Neuronal stem cell (in vitro differentiated cells): ENCODE measurements at regions not wholly inside any gene's neighbourhood (a gene's known extent, or its start where the extent isn't known, plus 50 kb on each side); places are given as distances from the start of the nearest gene placed in this dataset.
"Not testable (repeated sequence)": the region's sequence is repeated elsewhere in the genome, so short reads cannot be mapped to it uniquely, and the experiment has no call there.

ENCODE experiments used
- DNase-seq: peaks from one replicate; pipeline ENCODE4 v3.0.0-alpha.2; 2013; ENCODE audit warnings: low spot score
- H2AFZ ChIP-seq: one replicate; pipeline ENCODE4 v1.6.1; 2013; ENCODE audit warnings: mild to moderate bottlenecking, low read length, inconsistent platforms
- H2AK5ac ChIP-seq: 2 replicates; pipeline ENCODE4 v1.6.1; 2013; ENCODE audit warnings: low read depth, mild to moderate bottlenecking, inconsistent platforms, low read length, moderate library complexity, mixed read lengths
- H2BK120ac ChIP-seq: 2 replicates; pipeline ENCODE4 v1.6.1; 2013; ENCODE audit warnings: low read depth, mild to moderate bottlenecking, inconsistent platforms, low read length, moderate library complexity, mixed read lengths
- H2BK12ac ChIP-seq: one replicate; pipeline ENCODE4 v1.6.1; 2013; ENCODE audit warnings: low read length, inconsistent platforms
- H2BK15ac ChIP-seq: 2 replicates; pipeline ENCODE4 v1.6.1; 2013; ENCODE audit warnings: mild to moderate bottlenecking, low read length, inconsistent platforms, mixed read lengths
- H2BK5ac ChIP-seq: one replicate; pipeline ENCODE4 v1.6.1; 2013; ENCODE audit warnings: inconsistent platforms, mild to moderate bottlenecking, low read length, moderate library complexity
- H3K14ac ChIP-seq: one replicate; pipeline ENCODE4 v1.6.1; 2013; ENCODE audit warnings: low read length, inconsistent platforms
- H3K18ac ChIP-seq: 2 replicates; pipeline ENCODE4 v1.6.1; 2013; ENCODE audit warnings: low read length, inconsistent platforms
- H3K23ac ChIP-seq: 2 replicates; pipeline ENCODE4 v1.6.1; 2013; ENCODE audit warnings: low read depth, mild to moderate bottlenecking, mixed read lengths, low read length, inconsistent platforms; ENCODE audit not compliant: poor library complexity
- H3K27ac ChIP-seq: replicated peaks from 3 replicates; pipeline ENCODE4 v1.5.1; 2013; ENCODE audit warnings: low read length, inconsistent platforms
- H3K27me3 ChIP-seq, 3 experiments: 2 replicates each; pipeline ENCODE4 v1.6.1; 2013; ENCODE audit warnings: low read length in 3 of 3, mild to moderate bottlenecking in 2 of 3, inconsistent platforms in 1 of 3, low read depth in 1 of 3, mixed read lengths in 1 of 3, moderate library complexity in 1 of 3; ENCODE audit not compliant: control insufficient read depth in 3 of 3, insufficient read depth in 3 of 3
- H3K36me3 ChIP-seq, 2 donors: replicated peaks in 1 of 2; 2 replicates each; pipeline ENCODE4 v1.6.1; 2013; ENCODE audit warnings: low read length in 2 of 2; ENCODE audit not compliant: control insufficient read depth in 2 of 2, insufficient read depth in 2 of 2
- H3K4ac ChIP-seq: 2 replicates; pipeline ENCODE4 v1.6.1; 2013; ENCODE audit warnings: inconsistent platforms, mild to moderate bottlenecking, low read length, moderate library complexity
- H3K4me1 ChIP-seq, 2 donors: 1 replicate in 1 of 2; 2 replicates in 1 of 2; pipeline ENCODE4 v1.6.1; 2013; ENCODE audit warnings: low read length in 2 of 2, low read depth in 1 of 2; ENCODE audit not compliant: control insufficient read depth in 2 of 2, insufficient read depth in 1 of 2
- H3K4me2 ChIP-seq: one replicate; pipeline ENCODE4 v1.6.1; 2013; ENCODE audit warnings: mild to moderate bottlenecking, low read length, inconsistent platforms; ENCODE audit not compliant: insufficient read depth, poor library complexity, severe bottlenecking
- H3K4me3 ChIP-seq, 2 donors: 2 replicates each; pipeline ENCODE4 v1.5.1; 2013; ENCODE audit warnings: low read length in 2 of 2, mild to moderate bottlenecking in 2 of 2, inconsistent platforms in 1 of 2, moderate library complexity in 1 of 2
- H3K79me1 ChIP-seq: one replicate; pipeline ENCODE4 v1.6.1; 2013; ENCODE audit warnings: low read depth, mild to moderate bottlenecking, inconsistent platforms, low read length, moderate library complexity
- H3K9ac ChIP-seq: one replicate; pipeline ENCODE4 v1.6.1; 2013; ENCODE audit warnings: mild to moderate bottlenecking, low read depth, low read length, inconsistent platforms; ENCODE audit not compliant: poor library complexity
- H3K9me3 ChIP-seq, 2 donors: replicated peaks in 1 of 2; 2 replicates each; pipeline versions ENCODE3 to v1.6.1; 2013; ENCODE audit warnings: low read length in 2 of 2, mild to moderate bottlenecking in 2 of 2, inconsistent platforms in 1 of 2, low read depth in 1 of 2, mixed read lengths in 1 of 2, moderate library complexity in 1 of 2; ENCODE audit not compliant: control insufficient read depth in 2 of 2, insufficient read depth in 1 of 2
- H4K8ac ChIP-seq: one replicate; pipeline ENCODE4 v1.6.1; 2013; ENCODE audit warnings: low read depth, mild to moderate bottlenecking, inconsistent platforms, low read length, moderate library complexity
- H4K91ac ChIP-seq: one replicate; pipeline ENCODE4 v1.6.1; 2013; ENCODE audit warnings: low read length, low read depth, mild to moderate bottlenecking, inconsistent platforms; ENCODE audit not compliant: poor library complexity
- WGBS, 2 donors: extraction: QIAGEN DNeasy Blood & Tissue Kit; methylation state at CpG; one replicate each; pipeline ENCODE4 v1.1.7; 2013; ENCODE audit warnings: missing lambda C conversion rate in 2 of 2, mixed read lengths in 1 of 2; ENCODE audit not compliant: insufficient read length in 2 of 2, insufficient replicate concordance in 1 of 2; ENCODE audit errors: extremely low coverage in 2 of 2; 5-methylcytosine and 5-hydroxymethylcytosine counted together

DNA sequence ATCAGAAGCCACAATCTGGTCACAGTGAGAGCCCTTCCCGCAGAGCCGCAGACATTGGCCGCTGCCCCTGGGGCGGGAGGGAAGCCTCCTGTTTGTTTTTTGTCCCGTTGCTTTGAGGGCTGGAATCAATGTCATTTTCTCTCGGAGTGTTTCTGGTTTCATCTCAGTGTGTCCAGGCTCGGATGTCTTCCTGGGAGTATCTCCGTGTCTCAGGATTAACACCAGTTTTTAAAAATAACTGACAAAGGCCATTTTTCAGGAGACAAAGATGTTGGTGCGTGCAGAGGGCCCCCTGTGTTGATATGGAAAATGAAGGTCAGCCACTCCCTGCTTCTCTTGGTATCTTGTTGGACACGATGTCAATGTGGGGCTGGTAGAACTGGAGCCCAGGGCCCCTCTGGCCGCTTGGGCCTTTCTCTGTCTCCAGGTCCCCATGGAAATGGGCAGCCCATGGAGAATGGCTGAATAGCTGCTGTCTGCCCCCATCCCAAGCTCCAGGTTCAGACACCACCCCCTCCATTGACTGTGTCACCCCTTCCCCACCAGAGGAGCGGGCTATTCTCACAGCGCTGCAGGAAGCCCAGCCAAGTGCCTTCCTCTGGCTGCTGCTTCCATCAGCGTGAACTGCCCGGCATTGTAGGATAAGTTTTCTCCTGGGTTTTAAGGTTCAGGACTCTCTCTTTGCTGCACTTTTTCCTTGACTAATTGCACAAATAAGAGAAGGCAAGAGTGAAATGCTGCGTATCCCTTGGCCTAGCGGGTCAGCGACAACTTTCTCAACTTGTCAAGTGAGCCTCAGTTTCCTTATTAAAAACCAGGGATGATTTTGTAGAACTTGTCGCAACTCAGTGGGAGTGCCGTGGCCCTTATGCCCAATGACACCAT is 72.2 kb upstream of the METTL9 start:
- DNase-seq = no peak
- Histone ChIP-seq H3K9ac (no peak overlapping the region), H2AFZ (peak overlapping the region; percentile 81), H2BK5ac (peak overlapping the region; percentile 87), H3K27me3 (peaks cover 0 to 5% (median 0%) of the 10 kb centered on the region in 3 experiments), H2BK15ac (no peak overlapping the region), H3K36me3 (no peaks in the 10 kb centered on the region), H2BK120ac (no peak overlapping the region), H3K4me3 (peak overlapping the region in 1 of 2 donors; percentile 16), H3K18ac (peak overlapping the region; percentile 68), H2BK12ac (no peak overlapping the region), H3K27ac (no peak overlapping the region), H4K8ac (no peak overlapping the region), H3K14ac (no peak overlapping the region), H3K4ac (no peak overlapping the region), H4K91ac (no peak overlapping the region), H2AK5ac (peak overlapping the region; percentile 96), H3K9me3 (peaks cover 3 to 8% of the 10 kb centered on the region in 2 donors), H3K79me1 (no peaks in the 10 kb centered on the region), H3K4me1 (peaks cover 23 to 31% of the 10 kb centered on the region in 2 donors), H3K23ac (peak overlapping the region; percentile 58), H3K4me2 (peak overlapping the region; percentile 21)
- no CpG with 5 or more reads among the region's 20 CpGs for WGBS, 2 donors

DNA sequence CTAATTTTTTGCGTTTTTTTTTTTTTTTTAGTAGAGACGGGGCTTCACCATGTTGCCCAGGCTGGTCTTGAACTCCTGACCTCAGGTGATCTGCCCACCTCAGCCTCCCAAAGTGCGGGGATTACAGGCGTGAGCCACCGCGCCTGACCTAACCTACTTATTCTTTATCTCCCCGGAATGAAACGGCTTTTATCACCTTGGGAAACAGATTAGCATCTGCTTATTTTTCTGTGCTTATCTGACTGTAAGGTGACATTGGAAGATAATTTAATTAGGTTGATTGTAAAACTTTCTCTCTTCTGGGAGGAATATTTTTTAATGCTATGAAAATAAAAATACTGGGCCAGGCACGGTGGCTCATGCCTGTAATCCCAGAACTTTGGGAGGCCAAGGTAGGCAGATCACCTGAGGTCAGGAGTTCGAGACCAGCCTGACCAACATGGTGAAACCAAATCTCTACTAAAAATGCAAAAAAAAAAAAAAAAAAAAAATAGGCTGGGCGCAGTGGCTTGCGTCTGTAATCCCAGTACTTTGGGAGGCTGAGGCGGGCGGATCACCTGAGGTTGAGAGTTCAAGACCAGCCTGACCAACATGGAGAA is 70.2 kb upstream of the METTL9 start:
- H3K18ac ChIP-seq, H3K27me3 ChIP-seq, H3K9me3 ChIP-seq, H4K91ac ChIP-seq, H3K4ac ChIP-seq, H2BK120ac ChIP-seq, H3K14ac ChIP-seq, H2BK12ac ChIP-seq, DNase-seq, H2AK5ac ChIP-seq, H4K8ac ChIP-seq, H3K36me3 ChIP-seq, H2BK15ac ChIP-seq, H2AFZ ChIP-seq, H3K23ac ChIP-seq, H2BK5ac ChIP-seq, H3K27ac ChIP-seq, H3K79me1 ChIP-seq, H3K4me2 ChIP-seq, H3K9ac ChIP-seq, H3K4me3 ChIP-seq: not testable (repeated sequence)
- no CpG with 5 or more reads among the region's 14 CpGs for WGBS, 2 donors
- peaks cover 19 to 24% of the 10 kb centered on the region in 2 donors for H3K4me1 ChIP-seq

GRCh38 chr16:21530729-21531383 is 68.5 kb upstream of the METTL9 start:
- H2BK120ac ChIP-seq, H2AK5ac ChIP-seq, H2BK15ac ChIP-seq, H3K4me2 ChIP-seq, H3K4ac ChIP-seq, H3K27ac ChIP-seq, H2BK12ac ChIP-seq, H2AFZ ChIP-seq, H3K79me1 ChIP-seq, H3K27me3 ChIP-seq, H3K9ac ChIP-seq, H3K23ac ChIP-seq, H3K14ac ChIP-seq, H4K91ac ChIP-seq, H4K8ac ChIP-seq, H3K36me3 ChIP-seq, DNase-seq, H2BK5ac ChIP-seq, H3K9me3 ChIP-seq, H3K4me3 ChIP-seq: not testable (repeated sequence)
- Histone ChIP-seq H3K18ac (peak overlapping the region; percentile 38), H3K4me1 (peaks cover 13 to 16% of the 10 kb centered on the region in 2 donors)
- WGBS, 2 donors = no CpG with 5 or more reads among the region's 8 CpGs

- H3K36me3 ChIP-seq, H2BK12ac ChIP-seq, H2AK5ac ChIP-seq, H3K4me1 ChIP-seq, H2AFZ ChIP-seq, H2BK5ac ChIP-seq, DNase-seq, H3K9ac ChIP-seq, H3K18ac ChIP-seq, H3K14ac ChIP-seq, H3K27ac ChIP-seq, H3K27me3 ChIP-seq, H4K91ac ChIP-seq, H3K9me3 ChIP-seq, H2BK120ac ChIP-seq, H3K4me3 ChIP-seq, H3K4me2 ChIP-seq, H2BK15ac ChIP-seq, H3K79me1 ChIP-seq, H3K4ac ChIP-seq, H3K23ac ChIP-seq, H4K8ac ChIP-seq: not testable (repeated sequence)
- WGBS, 2 donors = no CpG with 5 or more reads among the region's 7 CpGs
These were observed 66.4 kb upstream of the METTL9 start for GRCh38 chr16:21532996-21533395.
